ENCODE measurements at regions not wholly inside any gene's neighbourhood (a gene's known extent, or its start where the extent isn't known, plus 50 kb on each side); places are given as distances from the start of the nearest gene placed in this dataset.

- no peak for DNase-seq (ENCODE audit: low read depth)
These were observed 226.0 kb downstream of the SNX18 start for GRCh38 chr5:54743581-54743980.

- DNase-seq (ENCODE audit: low read depth) = no peak
These were observed 224.9 kb downstream of the SNX18 start for GRCh38 chr5:54742417-54742891.

- no peak for DNase-seq (ENCODE audit: low read depth)
These were observed 224.2 kb downstream of the SNX18 start for GRCh38 chr5:54741711-54742110.

- no peak for DNase-seq (ENCODE audit: low read depth)
These were observed 222.6 kb downstream of the SNX18 start for GRCh38 chr5:54740141-54740540.

- DNase-seq (ENCODE audit: low read depth) = no peak
These were observed 221.8 kb downstream of the SNX18 start for GRCh38 chr5:54739371-54739770.

- no peak for DNase-seq (ENCODE audit: low read depth)
These were observed 221.4 kb downstream of the SNX18 start for GRCh38 chr5:54738973-54739367.

GRCh38 chr5:54738118-54738972, 220.8 kb downstream of the SNX18 start:
- no peak for DNase-seq (ENCODE audit: low read depth)

- no peak for DNase-seq (ENCODE audit: low read depth)
These were observed 218.6 kb downstream of the SNX18 start for GRCh38 chr5:54736003-54736797.

- DNase-seq (ENCODE audit: low read depth) = no peak
These were observed 215.5 kb downstream of the SNX18 start for GRCh38 chr5:54733101-54733500.

- no peak for DNase-seq (ENCODE audit: low read depth)
These were observed 214.5 kb downstream of the SNX18 start for GRCh38 chr5:54732108-54732507.

GRCh38 chr5:54728588-54728915, 211.0 kb downstream of the SNX18 start:
- DNase-seq (ENCODE audit: low read depth) = no peak

GRCh38 chr5:54727874-54728587, 210.5 kb downstream of the SNX18 start:
- DNase-seq (ENCODE audit: low read depth) = no peak

- no peak for DNase-seq (ENCODE audit: low read depth)
These were observed 208.1 kb downstream of the SNX18 start for GRCh38 chr5:54725391-54726280.

GRCh38 chr5:54722846-54723433, 205.4 kb downstream of the SNX18 start:
- DNase-seq (ENCODE audit: low read depth) = no peak

- no peak for DNase-seq (ENCODE audit: low read depth)
These were observed 204.5 kb downstream of the SNX18 start for GRCh38 chr5:54721951-54722654.

- DNase-seq (ENCODE audit: low read depth) = no peak
These were observed 203.6 kb downstream of the SNX18 start for GRCh38 chr5:54721116-54721515.

GRCh38 chr5:54720341-54720740, 202.8 kb downstream of the SNX18 start:
- no peak for DNase-seq (ENCODE audit: low read depth)

GRCh38 chr5:54719384-54720283, 202.1 kb downstream of the SNX18 start:
- DNase-seq (ENCODE audit: low read depth) = no peak

GRCh38 chr5:54718656-54719055, 201.1 kb downstream of the SNX18 start:
- DNase-seq (ENCODE audit: low read depth) = no peak
